ENCODE measurements at regions not wholly inside any gene's neighbourhood (a gene's known extent, or its start where the extent isn't known, plus 50 kb on each side); places are given as distances from the start of the nearest gene placed in this dataset.

GRCh38 chr21:32173121-32173724 lies 105.6 kb downstream of the MIS18A start:
- TF ChIP-seq, protein P1, sequence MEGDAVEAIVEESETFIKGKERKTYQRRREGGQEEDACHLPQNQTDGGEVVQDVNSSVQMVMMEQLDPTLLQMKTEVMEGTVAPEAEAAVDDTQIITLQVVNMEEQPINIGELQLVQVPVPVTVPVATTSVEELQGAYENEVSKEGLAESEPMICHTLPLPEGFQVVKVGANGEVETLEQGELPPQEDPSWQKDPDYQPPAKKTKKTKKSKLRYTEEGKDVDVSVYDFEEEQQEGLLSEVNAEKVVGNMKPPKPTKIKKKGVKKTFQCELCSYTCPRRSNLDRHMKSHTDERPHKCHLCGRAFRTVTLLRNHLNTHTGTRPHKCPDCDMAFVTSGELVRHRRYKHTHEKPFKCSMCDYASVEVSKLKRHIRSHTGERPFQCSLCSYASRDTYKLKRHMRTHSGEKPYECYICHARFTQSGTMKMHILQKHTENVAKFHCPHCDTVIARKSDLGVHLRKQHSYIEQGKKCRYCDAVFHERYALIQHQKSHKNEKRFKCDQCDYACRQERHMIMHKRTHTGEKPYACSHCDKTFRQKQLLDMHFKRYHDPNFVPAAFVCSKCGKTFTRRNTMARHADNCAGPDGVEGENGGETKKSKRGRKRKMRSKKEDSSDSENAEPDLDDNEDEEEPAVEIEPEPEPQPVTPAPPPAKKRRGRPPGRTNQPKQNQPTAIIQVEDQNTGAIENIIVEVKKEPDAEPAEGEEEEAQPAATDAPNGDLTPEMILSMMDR (conservative IDR thresholded peaks at IDR 0.05; ENCODE audit: low read depth in 2 of 2) = no peak
- no peak for TF ChIP-seq EZH2 (IDR thresholded peaks at IDR 0.05; ENCODE audit: low read depth, unreplicated experiment)
- no peak for TF ChIP-seq REST (IDR thresholded peaks at IDR 0.05; ENCODE audit: unreplicated experiment)
- TF ChIP-seq POLR2AphosphoS5 (IDR thresholded peaks at IDR 0.05; ENCODE audit: low read depth) = no peak
- no peak for TF ChIP-seq EZH2phosphoT487 (IDR thresholded peaks at IDR 0.05; ENCODE audit: unreplicated experiment)
- TF ChIP-seq JUNB (IDR thresholded peaks at IDR 0.05; ENCODE audit: unreplicated experiment) = no peak
- no peak for TF ChIP-seq ETS1 (IDR thresholded peaks at IDR 0.05)
